Effector memory CD8-positive, alpha-beta T cell (primary cell): ENCODE measurements at regions not wholly inside any gene's neighbourhood (a gene's known extent, or its start where the extent isn't known, plus 50 kb on each side); places are given as distances from the start of the nearest gene placed in this dataset.

ENCODE experiments used
- ATAC-seq: fragments of 150-1000 bp; cut with Tn5 transposase; replicated peaks from 2 replicates; pipeline ENCODE4 v1.10.0; 2021; ENCODE audit warnings: mild to moderate bottlenecking, moderate library complexity
- DNase-seq, 3 experiments: peaks; one replicate each; pipeline ENCODE4 v3.0.0; 2021
- H3K27ac Mint-ChIP-seq, 2 donors: one replicate each; pipeline ENCODE4 v1.8.0; 2022; ENCODE audit warnings: mild to moderate bottlenecking in 2 of 2, mixed read lengths in 2 of 2, moderate library complexity in 2 of 2
- H3K27me3 Mint-ChIP-seq, 2 donors: one replicate each; pipeline ENCODE4 v1.8.0; 2022; ENCODE audit warnings: mixed read lengths in 2 of 2
- H3K36me3 Mint-ChIP-seq: one replicate; pipeline ENCODE4 v1.8.0; 2022; ENCODE audit warnings: mild to moderate bottlenecking, moderate library complexity, mixed read lengths; ENCODE audit not compliant: insufficient read depth
- H3K4me1 Mint-ChIP-seq, 2 donors: one replicate each; pipeline ENCODE4 v1.8.0; 2022; ENCODE audit warnings: low read depth in 2 of 2, mixed read lengths in 2 of 2
- H3K4me3 Mint-ChIP-seq, 2 donors: one replicate each; pipeline ENCODE4 v1.8.0; 2022; ENCODE audit warnings: mild to moderate bottlenecking in 2 of 2, mixed read lengths in 2 of 2, moderate library complexity in 2 of 2
- H3K9me3 Mint-ChIP-seq, 2 donors: one replicate each; pipeline ENCODE4 v1.8.0; 2022; ENCODE audit warnings: mixed read lengths in 2 of 2

- H3K36me3 Mint-ChIP-seq = peaks cover 5% of the 10 kb centered on the region
- H3K27me3 Mint-ChIP-seq = no peaks in the 10 kb centered on the region
- no peaks in the 10 kb centered on the region for H3K9me3 Mint-ChIP-seq
- no peak overlapping the region for H3K27ac Mint-ChIP-seq
- DNase-seq = no peak
- H3K4me3 Mint-ChIP-seq = no peak overlapping the region
- H3K4me1 Mint-ChIP-seq = peaks cover 0 to 1% of the 10 kb centered on the region in 2 donors
- ATAC-seq = no peak
Measured at GRCh38 chr21:28749536-28749935, 243.1 kb downstream of the LTN1 start.

GRCh38 chr21:28747464-28747863, 245.2 kb downstream of the LTN1 start:
- no peak overlapping the region for H3K4me3 Mint-ChIP-seq
- no peaks in the 10 kb centered on the region for H3K27me3 Mint-ChIP-seq
- DNase-seq (no peak), ATAC-seq (no peak)
- peak overlapping the region in 1 of 2 donors; percentile 7 for H3K27ac Mint-ChIP-seq
- H3K36me3 Mint-ChIP-seq = peaks cover 5% of the 10 kb centered on the region
- H3K9me3 Mint-ChIP-seq = no peaks in the 10 kb centered on the region
- H3K4me1 Mint-ChIP-seq = peaks cover 0 to 1% of the 10 kb centered on the region in 2 donors

- Mint-ChIP-seq H3K27ac (no peak overlapping the region), H3K9me3 (no peaks in the 10 kb centered on the region), H3K4me3 (no peak overlapping the region), H3K36me3 (peaks cover 5% of the 10 kb centered on the region), H3K4me1 (no peaks in the 10 kb centered on the region), H3K27me3 (no peaks in the 10 kb centered on the region)
- DNase-seq (no peak), ATAC-seq (no peak)
Measured at GRCh38 chr21:28746166-28746565, 246.5 kb downstream of the LTN1 start.

- DNase-seq (peak; percentile 56 to 68 (median 60)), ATAC-seq (peak; percentile 88)
- Mint-ChIP-seq H3K4me1 (peaks cover under 1 to 3% of the 10 kb centered on the region in 2 donors), H3K27me3 (no peaks in the 10 kb centered on the region), H3K9me3 (no peaks in the 10 kb centered on the region), H3K27ac (no peak overlapping the region), H3K4me3 (no peak overlapping the region), H3K36me3 (no peaks in the 10 kb centered on the region)
Measured at GRCh38 chr21:28745131-28746016, 247.3 kb downstream of the LTN1 start.

GRCh38 chr21:28743723-28744122, 249.0 kb downstream of the LTN1 start:
- H3K36me3 Mint-ChIP-seq = no peaks in the 10 kb centered on the region
- no peak overlapping the region for H3K27ac Mint-ChIP-seq
- H3K4me3 Mint-ChIP-seq = no peak overlapping the region
- H3K4me1 Mint-ChIP-seq = peaks cover 6 to 13% of the 10 kb centered on the region in 2 donors
- ATAC-seq (no peak), DNase-seq (no peak)
- no peaks in the 10 kb centered on the region for H3K27me3 Mint-ChIP-seq
- H3K9me3 Mint-ChIP-seq = no peaks in the 10 kb centered on the region

GRCh38 chr21:28742527-28742926, 250.2 kb downstream of the LTN1 start:
- H3K36me3 Mint-ChIP-seq = peaks cover 3% of the 10 kb centered on the region
- no peak overlapping the region for H3K4me3 Mint-ChIP-seq
- no peaks in the 10 kb centered on the region for H3K27me3 Mint-ChIP-seq
- ATAC-seq (no peak), DNase-seq (no peak)
- no peak overlapping the region for H3K27ac Mint-ChIP-seq
- no peaks in the 10 kb centered on the region for H3K9me3 Mint-ChIP-seq
- H3K4me1 Mint-ChIP-seq = peaks cover 12 to 14% of the 10 kb centered on the region in 2 donors

- Mint-ChIP-seq H3K4me1 (peaks cover 16 to 18% of the 10 kb centered on the region in 2 donors), H3K9me3 (no peaks in the 10 kb centered on the region), H3K27me3 (no peaks in the 10 kb centered on the region), H3K36me3 (peaks cover 3% of the 10 kb centered on the region), H3K4me3 (no peak overlapping the region), H3K27ac (no peak overlapping the region)
- no peak for ATAC-seq
- DNase-seq = no peak
Measured at GRCh38 chr21:28740125-28740524, 252.6 kb downstream of the LTN1 start.

GRCh38 chr21:28738882-28739281, 253.8 kb downstream of the LTN1 start:
- Mint-ChIP-seq H3K9me3 (no peaks in the 10 kb centered on the region), H3K27me3 (no peaks in the 10 kb centered on the region), H3K4me1 (peaks cover 16 to 18% of the 10 kb centered on the region in 2 donors), H3K36me3 (peaks cover 3% of the 10 kb centered on the region), H3K27ac (peak overlapping the region; percentile 81 to 89), H3K4me3 (peak overlapping the region; percentile 42 to 56)
- ATAC-seq (peak; percentile 26), DNase-seq (no peak)

GRCh38 chr21:28738420-28738704, 254.3 kb downstream of the LTN1 start:
- H3K27ac Mint-ChIP-seq = peak overlapping the region in 1 of 2 donors; percentile 89

GRCh38 chr21:28737674-28738419, 254.8 kb downstream of the LTN1 start:
- Mint-ChIP-seq H3K36me3 (peaks cover 3% of the 10 kb centered on the region), H3K4me3 (no peak overlapping the region), H3K9me3 (no peaks in the 10 kb centered on the region), H3K4me1 (peaks cover 18 to 20% of the 10 kb centered on the region in 2 donors), H3K27me3 (no peaks in the 10 kb centered on the region), H3K27ac (peak overlapping the region; percentile 7 to 89)
- DNase-seq = no peak
- ATAC-seq = no peak

More at GRCh38 chr21:28738420-28738704, 254.3 kb downstream of the LTN1 start:
- ATAC-seq = no peak
- H3K27me3 Mint-ChIP-seq = no peaks in the 10 kb centered on the region
- H3K36me3 Mint-ChIP-seq = peaks cover 3% of the 10 kb centered on the region
- no peak overlapping the region for H3K4me3 Mint-ChIP-seq
- DNase-seq = no peak
- H3K4me1 Mint-ChIP-seq = peaks cover 18 to 19% of the 10 kb centered on the region in 2 donors
- H3K9me3 Mint-ChIP-seq = no peaks in the 10 kb centered on the region

GRCh38 chr21:28734522-28735175, 258.0 kb downstream of the LTN1 start:
- no peak overlapping the region for H3K27ac Mint-ChIP-seq
- ATAC-seq (no peak), DNase-seq (no peak)
- no peaks in the 10 kb centered on the region for H3K9me3 Mint-ChIP-seq
- H3K4me3 Mint-ChIP-seq = no peak overlapping the region
- no peaks in the 10 kb centered on the region for H3K27me3 Mint-ChIP-seq
- H3K4me1 Mint-ChIP-seq = peaks cover 10 to 20% of the 10 kb centered on the region in 2 donors
- peaks cover 6% of the 10 kb centered on the region for H3K36me3 Mint-ChIP-seq

- Mint-ChIP-seq H3K27ac (no peak overlapping the region), H3K4me3 (no peak overlapping the region), H3K9me3 (no peaks in the 10 kb centered on the region), H3K4me1 (peaks cover 4 to 13% of the 10 kb centered on the region in 2 donors), H3K36me3 (peaks cover 3% of the 10 kb centered on the region), H3K27me3 (no peaks in the 10 kb centered on the region)
- DNase-seq (no peak), ATAC-seq (no peak)
Measured at GRCh38 chr21:28731700-28732321, 260.9 kb downstream of the LTN1 start.

- H3K27ac Mint-ChIP-seq = no peak overlapping the region
- no peak overlapping the region for H3K4me3 Mint-ChIP-seq
- peaks cover 7 to 11% of the 10 kb centered on the region in 2 donors for H3K4me1 Mint-ChIP-seq
- H3K36me3 Mint-ChIP-seq = peaks cover 3% of the 10 kb centered on the region
- H3K9me3 Mint-ChIP-seq = no peaks in the 10 kb centered on the region
- DNase-seq = no peak
- ATAC-seq = no peak
- H3K27me3 Mint-ChIP-seq = no peaks in the 10 kb centered on the region
Measured at GRCh38 chr21:28729887-28730286, 262.8 kb downstream of the LTN1 start.
